ENCODE measurements at regions not wholly inside any gene's neighbourhood (a gene's known extent, or its start where the extent isn't known, plus 50 kb on each side); places are given as distances from the start of the nearest gene placed in this dataset.

GRCh38 chr11:112368381-112368780 is 107.7 kb upstream of the PLET1 start:
- ChIA-PET CTCF (no interaction called here), POLR2A (no interaction called here)
- H3K9me3 Mint-ChIP-seq = peaks cover 1% of the 10 kb centered on the region
- H3K27ac Mint-ChIP-seq = no peak overlapping the region
- H3K4me1 Mint-ChIP-seq (ENCODE audit: low read depth) = no peaks in the 10 kb centered on the region
- no peak for DNase-seq
- ATAC-seq = no peak
- intact Hi-C loops (cut with micrococcal nuclease) = no loop called here
- no peak overlapping the region for H3K4me3 Mint-ChIP-seq
- TF ChIP-seq CTCF (IDR thresholded peaks at IDR 0.05) = no peak
- no peaks in the 10 kb centered on the region for H3K27me3 Mint-ChIP-seq
- H3K36me3 Mint-ChIP-seq (ENCODE audit: low read depth) = peaks cover 1% of the 10 kb centered on the region

- Mint-ChIP-seq H3K4me1 (ENCODE audit: low read depth) (no peaks in the 10 kb centered on the region), H3K27me3 (no peaks in the 10 kb centered on the region), H3K9me3 (peaks cover 1% of the 10 kb centered on the region), H3K4me3 (no peak overlapping the region), H3K36me3 (ENCODE audit: low read depth) (peaks cover 1% of the 10 kb centered on the region), H3K27ac (no peak overlapping the region)
- DNase-seq (no peak), ATAC-seq (no peak)
- POLR2A ChIA-PET = no interaction called here
- intact Hi-C loops (cut with micrococcal nuclease) = no loop called here
- TF ChIP-seq CTCF (IDR thresholded peaks at IDR 0.05) = no peak
- CTCF ChIA-PET = no interaction called here
Measured at GRCh38 chr11:112369374-112369773, 108.7 kb upstream of the PLET1 start.

GRCh38 chr11:112369916-112370315 is 109.3 kb upstream of the PLET1 start:
- CTCF ChIA-PET = no interaction called here
- H3K4me1 Mint-ChIP-seq (ENCODE audit: low read depth) = no peaks in the 10 kb centered on the region
- no peak overlapping the region for H3K27ac Mint-ChIP-seq
- DNase-seq (no peak), ATAC-seq (no peak)
- no peak overlapping the region for H3K4me3 Mint-ChIP-seq
- intact Hi-C loops (cut with micrococcal nuclease) = no loop called here
- POLR2A ChIA-PET = no interaction called here
- peaks cover 1% of the 10 kb centered on the region for H3K9me3 Mint-ChIP-seq
- H3K27me3 Mint-ChIP-seq = no peaks in the 10 kb centered on the region
- peaks cover 1% of the 10 kb centered on the region for H3K36me3 Mint-ChIP-seq (ENCODE audit: low read depth)
- TF ChIP-seq CTCF (IDR thresholded peaks at IDR 0.05) = no peak

- ATAC-seq (no peak), DNase-seq (no peak)
- Mint-ChIP-seq H3K27ac (no peak overlapping the region), H3K4me3 (no peak overlapping the region), H3K9me3 (peaks cover 1% of the 10 kb centered on the region), H3K4me1 (ENCODE audit: low read depth) (no peaks in the 10 kb centered on the region), H3K27me3 (no peaks in the 10 kb centered on the region), H3K36me3 (ENCODE audit: low read depth) (peaks cover 1% of the 10 kb centered on the region)
- no peak for TF ChIP-seq CTCF (IDR thresholded peaks at IDR 0.05)
- POLR2A ChIA-PET = interaction anchor here (0.5 to 0.7 kb wide), 2 partner anchors 117 to 557 kb away, joined by 3 read pairs; no protein-coding TSS in a partner anchor
- CTCF ChIA-PET = interaction anchor here (1.0 kb wide), 1 partner anchor 9 kb away, joined by 3 read pairs; no protein-coding TSS in a partner anchor
- intact Hi-C loops (cut with micrococcal nuclease) = no loop called here
Measured at GRCh38 chr11:112374486-112375140, 114.0 kb upstream of the PLET1 start.

- Mint-ChIP-seq H3K36me3 (ENCODE audit: low read depth) (no peaks in the 10 kb centered on the region), H3K27ac (no peak overlapping the region), H3K4me1 (ENCODE audit: low read depth) (no peaks in the 10 kb centered on the region), H3K4me3 (no peak overlapping the region), H3K27me3 (no peaks in the 10 kb centered on the region), H3K9me3 (no peaks in the 10 kb centered on the region)
- ChIA-PET CTCF (no interaction called here), POLR2A (no interaction called here)
- no peak for TF ChIP-seq CTCF (IDR thresholded peaks at IDR 0.05)
- DNase-seq = no peak
- no peak for ATAC-seq
- intact Hi-C loops (cut with micrococcal nuclease) = no loop called here
Measured at GRCh38 chr11:112377946-112378345, 117.3 kb upstream of the PLET1 start.

All from activated CD8-positive, alpha-beta T cell treated with anti-CD3 and anti-CD28 coated beads for 36 hours (primary cell).